Neural cell (in vitro differentiated cells): ENCODE measurements at regions not wholly inside any gene's neighbourhood (a gene's known extent, or its start where the extent isn't known, plus 50 kb on each side); places are given as distances from the start of the nearest gene placed in this dataset.

Experiments
- H2AFZ ChIP-seq: fragments of 200-600, 300-800 bp; sonication (generic), shearing (Covaris generic); 2 replicates; pipeline ENCODE4 v1.6.0; 2014; ENCODE audit warnings: low read depth, mild to moderate bottlenecking, antibody characterized with exemption, low read length, moderate library complexity
- H3F3A ChIP-seq: fragments of 200-600 bp; shearing (Covaris generic); 2 replicates; pipeline ENCODE4 v1.6.1; 2016; ENCODE audit warnings: mild to moderate bottlenecking, moderate library complexity, mixed read lengths, antibody characterized with exemption, low read length; ENCODE audit not compliant: insufficient read depth, poor library complexity, severe bottlenecking
- H3K27ac ChIP-seq: fragments of 200-600, 300-800 bp; sonication (generic), shearing (Covaris generic); 2 replicates; pipeline ENCODE4 v1.5.1; 2014; ENCODE audit warnings: mild to moderate bottlenecking, low read length, moderate library complexity
- H3K27me3 ChIP-seq: fragments of 300-800, 200-600 bp; sonication (generic), shearing (Covaris generic); 2 replicates; pipeline ENCODE4 v1.6.0; 2014; ENCODE audit warnings: mild to moderate bottlenecking, low read depth, low read length, moderate library complexity; ENCODE audit not compliant: insufficient read depth
- H3K36me3 ChIP-seq: fragments of 300-800, 200-600 bp; sonication (generic), shearing (Covaris generic); 2 replicates; pipeline ENCODE4 v1.5.1; 2014; ENCODE audit warnings: mild to moderate bottlenecking, antibody characterized with exemption, low read length, moderate library complexity; ENCODE audit not compliant: insufficient read depth
- H3K4me2 ChIP-seq: fragments of 300-800, 200-600 bp; sonication (generic), shearing (Covaris generic); 2 replicates; pipeline ENCODE4 v1.6.0; 2014; ENCODE audit warnings: mild to moderate bottlenecking, low read length
- H3K4me3 ChIP-seq: fragments of 300-800, 200-600 bp; sonication (generic), shearing (Covaris generic); 2 replicates; pipeline ENCODE4 v1.5.1; 2014; ENCODE audit warnings: mild to moderate bottlenecking, low read length, moderate library complexity
- H3K79me2 ChIP-seq: fragments of 200-600 bp; shearing (Covaris generic); replicated peaks from 2 replicates; pipeline ENCODE4 v1.6.0; 2014; ENCODE audit warnings: mild to moderate bottlenecking, low read length, moderate library complexity; ENCODE audit not compliant: insufficient read depth
- H3K9ac ChIP-seq: fragments of 300-800, 200-600 bp; sonication (generic), shearing (Covaris generic); 2 replicates; pipeline ENCODE4 v1.6.1; 2016; ENCODE audit warnings: mild to moderate bottlenecking, low read length, mixed read lengths
- H3K9me2 ChIP-seq: fragments of 200-600 bp; shearing (Covaris generic); 2 replicates; pipeline ENCODE4 v1.6.1; 2016; ENCODE audit warnings: mild to moderate bottlenecking, low read length, mixed read lengths; ENCODE audit not compliant: insufficient read depth
- H3K9me3 ChIP-seq: fragments of 200-600, 300-800 bp; sonication (generic), shearing (Covaris generic); 2 replicates; pipeline ENCODE4 v1.6.1; 2016; ENCODE audit warnings: mild to moderate bottlenecking, mixed run types, low read length, moderate library complexity, mixed read lengths
- H4K20me1 ChIP-seq: fragments of 200-600 bp; shearing (Covaris generic); 2 replicates; pipeline ENCODE4 v1.6.1; 2016; ENCODE audit warnings: mild to moderate bottlenecking, mixed run types; ENCODE audit not compliant: insufficient read depth
- EP300 ChIP-seq: fragments of 450-650 bp; conservative IDR thresholded peaks from 2 replicates; pipeline ENCODE4 v1.6.1; 2014; ENCODE audit warnings: antibody characterized with exemption, mild to moderate bottlenecking, moderate library complexity; ENCODE audit not compliant: poor library complexity, severe bottlenecking
- EZH2 ChIP-seq: fragments of 200-600, 300-800 bp; shearing (Covaris generic), sonication (generic); IDR thresholded peaks from 2 replicates; pipeline ENCODE4 v1.6.1; 2014; ENCODE audit warnings: antibody characterized with exemption, low read length, borderline replicate concordance, mild to moderate bottlenecking; ENCODE audit not compliant: insufficient read depth, poor library complexity, severe bottlenecking
- MXI1 ChIP-seq: fragments of 450-650 bp; conservative IDR thresholded peaks from 2 replicates; pipeline ENCODE4 v1.6.1; 2014; ENCODE audit warnings: antibody characterized with exemption, mild to moderate bottlenecking; ENCODE audit not compliant: poor library complexity, severe bottlenecking
- POLR2AphosphoS5 ChIP-seq: IDR thresholded peaks from 2 replicates; pipeline ENCODE4 v1.6.1; 2012
- RAD21 ChIP-seq: fragments of 450-650 bp; conservative IDR thresholded peaks from 2 replicates; pipeline ENCODE4 v1.6.1; 2014; ENCODE audit warnings: antibody characterized with exemption, mild to moderate bottlenecking, moderate library complexity
- SMC3 ChIP-seq: fragments of 450-650 bp; conservative IDR thresholded peaks from 2 replicates; pipeline ENCODE4 v1.6.1; 2014; ENCODE audit warnings: antibody characterized with exemption, mild to moderate bottlenecking, moderate library complexity; ENCODE audit not compliant: poor library complexity
- TAF1 ChIP-seq: IDR thresholded peaks from 2 replicates; pipeline ENCODE4 v1.6.1; 2012; ENCODE audit warnings: low read depth
- TF ChIP-seq, protein P1 (sequence below): IDR thresholded peaks from 2 replicates; pipeline ENCODE4 v1.6.1; 2012; ENCODE audit warnings: borderline replicate concordance
- TF ChIP-seq, protein P2 (sequence below): fragments of 450-650 bp; IDR thresholded peaks from 2 replicates; pipeline ENCODE4 v1.5.1; 2014; ENCODE audit warnings: antibody characterized with exemption, mild to moderate bottlenecking, moderate library complexity; ENCODE audit not compliant: poor library complexity, severe bottlenecking

DNA sequence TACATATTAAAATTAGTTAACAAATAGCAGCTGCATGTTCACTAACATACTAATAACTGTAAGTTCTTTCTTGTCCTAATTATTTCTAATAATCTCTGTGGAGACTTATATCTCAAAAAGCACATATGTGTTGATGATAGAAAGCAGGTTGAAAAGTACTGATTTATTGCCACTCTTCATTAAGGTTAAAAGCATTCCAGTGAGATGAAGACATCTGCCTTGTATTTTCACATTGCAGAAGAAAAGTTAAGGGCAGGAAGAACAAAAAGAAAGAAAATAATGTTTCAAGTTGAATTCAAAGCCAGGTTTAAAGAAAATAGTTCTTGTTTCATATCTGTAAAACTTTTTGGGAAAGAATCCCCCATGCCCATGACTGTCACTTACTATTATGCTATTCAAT is 429.9 kb downstream of the MTX2 start:
- Histone ChIP-seq H3F3A (no peaks in the 10 kb centered on the region), H2AFZ (no peak overlapping the region), H3K9me2 (no peaks in the 10 kb centered on the region), H3K27ac (no peak overlapping the region), H3K9me3 (no peaks in the 10 kb centered on the region), H3K4me3 (no peak overlapping the region), H3K79me2 (no peaks in the 10 kb centered on the region), H3K9ac (no peak overlapping the region), H3K4me2 (no peak overlapping the region), H3K36me3 (no peaks in the 10 kb centered on the region), H4K20me1 (no peaks in the 10 kb centered on the region), H3K27me3 (no peaks in the 10 kb centered on the region)
- TF ChIP-seq POLR2AphosphoS5 (no peak), SMC3 (no peak), TAF1 (no peak), EP300 (no peak), MXI1 (no peak), EZH2 (no peak), RAD21 (no peak)
- TF ChIP-seq, protein P1, sequence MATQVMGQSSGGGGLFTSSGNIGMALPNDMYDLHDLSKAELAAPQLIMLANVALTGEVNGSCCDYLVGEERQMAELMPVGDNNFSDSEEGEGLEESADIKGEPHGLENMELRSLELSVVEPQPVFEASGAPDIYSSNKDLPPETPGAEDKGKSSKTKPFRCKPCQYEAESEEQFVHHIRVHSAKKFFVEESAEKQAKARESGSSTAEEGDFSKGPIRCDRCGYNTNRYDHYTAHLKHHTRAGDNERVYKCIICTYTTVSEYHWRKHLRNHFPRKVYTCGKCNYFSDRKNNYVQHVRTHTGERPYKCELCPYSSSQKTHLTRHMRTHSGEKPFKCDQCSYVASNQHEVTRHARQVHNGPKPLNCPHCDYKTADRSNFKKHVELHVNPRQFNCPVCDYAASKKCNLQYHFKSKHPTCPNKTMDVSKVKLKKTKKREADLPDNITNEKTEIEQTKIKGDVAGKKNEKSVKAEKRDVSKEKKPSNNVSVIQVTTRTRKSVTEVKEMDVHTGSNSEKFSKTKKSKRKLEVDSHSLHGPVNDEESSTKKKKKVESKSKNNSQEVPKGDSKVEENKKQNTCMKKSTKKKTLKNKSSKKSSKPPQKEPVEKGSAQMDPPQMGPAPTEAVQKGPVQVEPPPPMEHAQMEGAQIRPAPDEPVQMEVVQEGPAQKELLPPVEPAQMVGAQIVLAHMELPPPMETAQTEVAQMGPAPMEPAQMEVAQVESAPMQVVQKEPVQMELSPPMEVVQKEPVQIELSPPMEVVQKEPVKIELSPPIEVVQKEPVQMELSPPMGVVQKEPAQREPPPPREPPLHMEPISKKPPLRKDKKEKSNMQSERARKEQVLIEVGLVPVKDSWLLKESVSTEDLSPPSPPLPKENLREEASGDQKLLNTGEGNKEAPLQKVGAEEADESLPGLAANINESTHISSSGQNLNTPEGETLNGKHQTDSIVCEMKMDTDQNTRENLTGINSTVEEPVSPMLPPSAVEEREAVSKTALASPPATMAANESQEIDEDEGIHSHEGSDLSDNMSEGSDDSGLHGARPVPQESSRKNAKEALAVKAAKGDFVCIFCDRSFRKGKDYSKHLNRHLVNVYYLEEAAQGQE: no peak
- TF ChIP-seq, protein P2, sequence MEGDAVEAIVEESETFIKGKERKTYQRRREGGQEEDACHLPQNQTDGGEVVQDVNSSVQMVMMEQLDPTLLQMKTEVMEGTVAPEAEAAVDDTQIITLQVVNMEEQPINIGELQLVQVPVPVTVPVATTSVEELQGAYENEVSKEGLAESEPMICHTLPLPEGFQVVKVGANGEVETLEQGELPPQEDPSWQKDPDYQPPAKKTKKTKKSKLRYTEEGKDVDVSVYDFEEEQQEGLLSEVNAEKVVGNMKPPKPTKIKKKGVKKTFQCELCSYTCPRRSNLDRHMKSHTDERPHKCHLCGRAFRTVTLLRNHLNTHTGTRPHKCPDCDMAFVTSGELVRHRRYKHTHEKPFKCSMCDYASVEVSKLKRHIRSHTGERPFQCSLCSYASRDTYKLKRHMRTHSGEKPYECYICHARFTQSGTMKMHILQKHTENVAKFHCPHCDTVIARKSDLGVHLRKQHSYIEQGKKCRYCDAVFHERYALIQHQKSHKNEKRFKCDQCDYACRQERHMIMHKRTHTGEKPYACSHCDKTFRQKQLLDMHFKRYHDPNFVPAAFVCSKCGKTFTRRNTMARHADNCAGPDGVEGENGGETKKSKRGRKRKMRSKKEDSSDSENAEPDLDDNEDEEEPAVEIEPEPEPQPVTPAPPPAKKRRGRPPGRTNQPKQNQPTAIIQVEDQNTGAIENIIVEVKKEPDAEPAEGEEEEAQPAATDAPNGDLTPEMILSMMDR: no peak

DNA sequence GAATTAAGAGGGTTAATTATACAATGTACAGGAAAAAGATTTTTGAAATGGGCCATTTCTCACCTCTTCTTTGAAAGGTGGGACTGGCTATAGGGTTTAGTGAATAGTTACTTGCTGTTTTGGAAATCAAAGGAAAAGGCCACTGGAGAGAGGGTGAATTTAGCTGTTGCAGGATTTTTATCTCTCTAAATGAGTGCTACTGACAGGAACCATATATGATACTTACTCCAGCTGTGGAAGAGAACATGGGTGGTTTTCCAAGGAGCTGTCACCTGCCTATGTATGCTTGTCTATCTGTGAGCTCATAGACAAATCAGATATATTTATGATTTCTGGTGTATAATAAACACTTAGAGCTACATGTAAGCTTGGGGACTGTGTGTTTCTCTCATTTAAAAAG is 430.4 kb downstream of the MTX2 start:
- no peak overlapping the region for H3K4me3 ChIP-seq
- no peaks in the 10 kb centered on the region for H3K9me3 ChIP-seq
- no peaks in the 10 kb centered on the region for H3K27me3 ChIP-seq
- no peak overlapping the region for H3K9ac ChIP-seq
- TF ChIP-seq POLR2AphosphoS5 (no peak), EP300 (no peak), RAD21 (no peak), SMC3 (no peak), EZH2 (no peak), TAF1 (no peak), MXI1 (no peak)
- TF ChIP-seq, protein P1: no peak
- TF ChIP-seq, protein P2: no peak
- no peak overlapping the region for H3K27ac ChIP-seq
- H3K79me2 ChIP-seq: no peaks in the 10 kb centered on the region
- no peaks in the 10 kb centered on the region for H3F3A ChIP-seq
- no peak overlapping the region for H3K4me2 ChIP-seq
- H3K9me2 ChIP-seq: no peaks in the 10 kb centered on the region
- H3K36me3 ChIP-seq: no peaks in the 10 kb centered on the region
- no peaks in the 10 kb centered on the region for H4K20me1 ChIP-seq
- H2AFZ ChIP-seq: no peak overlapping the region
